Spinal cord (tissue), 9 donors: ENCODE measurements at regions not wholly inside any gene's neighbourhood (a gene's known extent, or its start where the extent isn't known, plus 50 kb on each side); places are given as distances from the start of the nearest gene placed in this dataset.
A peak's percentile ranks its signal among the peaks of the same experiment; 100 is the strongest.

Source experiments
- DNase-seq, 6 donors: peaks; one replicate each; pipeline versions ENCODE4 v3.0.0 to v3.0.0-alpha.2; 2013 to 2015; ENCODE audit warnings: low spot score in 6 of 6, low read depth in 4 of 6
- H3K27ac ChIP-seq: one replicate; pipeline ENCODE4 v1.5.1; 2013; ENCODE audit warnings: low read depth, low read length, control low read depth
- H3K27me3 ChIP-seq: one replicate; pipeline ENCODE4 v1.6.1; 2013; ENCODE audit warnings: low read length; ENCODE audit not compliant: control insufficient read depth, insufficient read depth
- H3K36me3 ChIP-seq: one replicate; pipeline ENCODE4 v1.6.1; 2013; ENCODE audit warnings: low read length; ENCODE audit not compliant: control insufficient read depth, insufficient read depth
- H3K4me1 ChIP-seq: one replicate; pipeline ENCODE4 v1.6.1; 2013; ENCODE audit warnings: low read length; ENCODE audit not compliant: control insufficient read depth, insufficient read depth
- H3K4me3 ChIP-seq: one replicate; pipeline ENCODE4 v1.5.1; 2013; ENCODE audit warnings: low read depth, low read length, control low read depth
- H3K9me3 ChIP-seq: one replicate; pipeline ENCODE4 v1.6.1; 2013; ENCODE audit warnings: low read length; ENCODE audit not compliant: control insufficient read depth, insufficient read depth
- WGBS: methylation state at CpG from one replicate; pipeline ENCODE4 v1.1.5; 2013; ENCODE audit warnings: missing lambda C conversion rate; ENCODE audit not compliant: insufficient coverage; 5-methylcytosine and 5-hydroxymethylcytosine counted together
- donor health status: healthy.

DNA sequence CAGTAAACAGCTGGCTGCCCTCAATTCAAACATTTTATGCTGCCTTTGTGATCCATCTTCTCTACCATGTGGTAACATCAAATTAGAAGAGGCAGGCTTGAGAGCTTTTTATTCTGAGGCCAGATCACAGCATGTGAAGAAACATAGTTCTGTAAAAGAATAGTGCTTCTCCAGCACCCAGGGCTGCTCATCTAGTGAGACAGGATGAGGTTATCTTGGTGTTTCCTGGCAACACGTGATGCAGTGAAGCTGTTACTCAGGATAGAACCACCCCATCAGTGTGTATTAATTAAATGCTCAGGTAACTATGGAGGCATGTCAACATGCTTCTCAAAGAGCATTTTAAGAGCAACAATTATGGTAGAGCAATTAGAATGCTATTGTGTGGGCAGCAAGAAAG lies 400.5 kb upstream of the ACO1 start:
- H3K4me1 ChIP-seq = no peaks in the 10 kb centered on the region
- H3K27me3 ChIP-seq = no peaks in the 10 kb centered on the region
- H3K9me3 ChIP-seq = peaks cover 3% of the 10 kb centered on the region
- no peaks in the 10 kb centered on the region for H3K36me3 ChIP-seq
- peak in 1 of 6 donors; percentile 72 for DNase-seq
- no peak overlapping the region for H3K27ac ChIP-seq
- WGBS = no CpG with 5 or more reads among the region's 1 CpG
- no peak overlapping the region for H3K4me3 ChIP-seq

DNA sequence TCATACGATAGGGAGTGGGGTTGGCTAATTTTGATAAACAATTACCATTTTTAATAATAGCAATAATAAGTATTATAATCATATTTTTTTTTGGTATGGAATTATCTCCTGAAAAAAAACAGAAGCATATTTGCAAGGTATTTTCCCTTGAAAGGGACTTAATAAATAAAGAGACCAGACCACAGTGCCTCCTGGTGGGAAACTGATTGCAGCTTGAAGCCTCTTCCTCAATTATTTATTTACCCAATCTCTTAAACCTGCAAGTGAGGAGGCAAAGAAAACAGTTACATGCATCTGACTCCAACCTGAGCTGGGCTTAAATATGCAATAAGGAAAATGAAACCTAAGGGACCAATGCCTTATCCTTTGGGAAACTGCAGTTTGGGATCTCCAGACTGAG lies 388.1 kb upstream of the ACO1 start:
- Histone ChIP-seq H3K4me1 (no peaks in the 10 kb centered on the region), H3K36me3 (no peaks in the 10 kb centered on the region), H3K9me3 (no peaks in the 10 kb centered on the region), H3K27me3 (no peaks in the 10 kb centered on the region), H3K27ac (no peak overlapping the region), H3K4me3 (no peak overlapping the region)
- no CpG with 5 or more reads among the region's 1 CpG for WGBS
- DNase-seq = no peak

DNA sequence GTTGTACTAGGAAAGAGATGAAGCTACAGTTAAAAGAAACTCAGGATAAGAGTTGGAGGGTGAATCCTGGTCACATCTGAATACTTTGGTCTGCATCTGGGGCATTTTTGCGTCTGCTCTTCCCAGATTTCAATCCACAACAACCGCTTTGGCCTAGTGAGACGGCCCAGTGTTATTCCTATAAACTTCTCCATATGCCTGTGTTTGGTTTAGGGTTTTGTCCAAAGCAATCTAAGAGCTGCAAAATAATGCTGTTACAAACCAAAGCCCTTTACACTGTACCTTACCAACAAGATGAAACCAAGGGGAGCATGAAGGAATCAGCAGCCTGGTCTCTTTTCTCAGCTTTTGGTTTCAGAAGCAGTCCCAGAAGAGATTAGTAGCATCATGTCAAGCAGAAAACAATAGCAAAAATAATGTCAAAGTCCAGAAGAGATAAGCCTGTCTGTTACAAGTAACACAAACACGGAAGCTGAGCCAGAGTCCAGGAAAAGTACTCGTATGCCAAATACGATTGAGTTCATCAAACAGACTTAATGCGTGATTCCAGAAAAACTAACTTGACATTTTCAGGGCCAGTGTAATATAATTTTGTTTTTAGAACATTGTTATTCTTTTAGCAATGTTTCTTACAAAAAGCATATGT lies 379.9 kb upstream of the ACO1 start:
- WGBS = no CpG with 5 or more reads among the region's 7 CpGs

DNA sequence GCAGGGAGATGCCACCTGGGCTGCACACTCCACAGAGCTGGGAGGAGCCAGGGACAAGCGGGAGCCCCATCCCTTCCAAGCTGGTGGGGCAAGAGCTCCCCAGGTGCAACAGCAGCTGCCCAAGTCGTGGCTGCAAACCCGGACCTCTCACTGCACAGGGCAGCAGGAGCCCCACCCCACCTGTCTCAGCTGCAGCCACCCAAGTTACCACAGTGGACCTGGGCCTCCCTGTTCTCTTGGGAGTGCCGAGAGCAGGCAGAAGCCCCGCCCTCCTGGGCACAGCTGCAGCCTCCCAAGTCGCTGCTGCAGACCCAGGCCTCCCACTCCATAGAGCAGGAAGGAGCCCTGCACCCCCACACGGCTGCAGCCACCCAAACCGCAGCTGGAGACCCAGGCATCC lies 374.1 kb upstream of the ACO1 start:
- Histone ChIP-seq H3K36me3 (no peaks in the 10 kb centered on the region), H3K9me3 (no peaks in the 10 kb centered on the region), H3K27me3 (no peaks in the 10 kb centered on the region), H3K27ac (no peak overlapping the region), H3K4me1 (no peaks in the 10 kb centered on the region), H3K4me3 (no peak overlapping the region)
- WGBS = 90% methylated on average over 8 of the region's 8 CpGs
- DNase-seq = no peak

More for the DNA sequence above, 379.9 kb upstream of the ACO1 start:
- Histone ChIP-seq H3K9me3 (no peaks in the 10 kb centered on the region), H3K4me3 (no peak overlapping the region), H3K4me1 (no peaks in the 10 kb centered on the region), H3K27ac (no peak overlapping the region), H3K27me3 (no peaks in the 10 kb centered on the region), H3K36me3 (no peaks in the 10 kb centered on the region)
- DNase-seq = no peak

DNA sequence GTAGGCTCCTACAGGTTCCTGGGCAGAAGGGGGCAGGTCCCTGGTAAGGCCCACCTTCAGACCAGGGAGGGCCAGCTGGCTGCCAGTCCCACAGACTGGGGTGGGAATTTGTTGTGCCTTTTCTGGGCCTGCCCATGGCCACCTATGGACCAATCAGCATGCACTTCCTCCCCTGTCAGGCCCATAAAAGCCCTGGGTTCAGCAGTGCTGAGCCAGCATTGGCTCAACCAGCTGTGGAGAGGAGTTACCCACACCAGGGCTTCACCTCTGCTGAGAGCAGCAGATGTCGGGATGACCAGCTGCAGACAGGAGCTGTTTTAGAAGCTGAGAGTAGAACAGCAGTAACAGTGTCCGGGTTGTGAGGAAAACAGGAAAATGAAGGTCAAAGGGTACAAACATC lies 373.4 kb upstream of the ACO1 start:
- no peaks in the 10 kb centered on the region for H3K36me3 ChIP-seq
- no peak for DNase-seq
- H3K4me1 ChIP-seq = no peaks in the 10 kb centered on the region
- H3K4me3 ChIP-seq = no peak overlapping the region
- no peaks in the 10 kb centered on the region for H3K9me3 ChIP-seq
- 85% methylated on average over 2 of the region's 2 CpGs for WGBS
- no peaks in the 10 kb centered on the region for H3K27me3 ChIP-seq
- no peak overlapping the region for H3K27ac ChIP-seq

DNA sequence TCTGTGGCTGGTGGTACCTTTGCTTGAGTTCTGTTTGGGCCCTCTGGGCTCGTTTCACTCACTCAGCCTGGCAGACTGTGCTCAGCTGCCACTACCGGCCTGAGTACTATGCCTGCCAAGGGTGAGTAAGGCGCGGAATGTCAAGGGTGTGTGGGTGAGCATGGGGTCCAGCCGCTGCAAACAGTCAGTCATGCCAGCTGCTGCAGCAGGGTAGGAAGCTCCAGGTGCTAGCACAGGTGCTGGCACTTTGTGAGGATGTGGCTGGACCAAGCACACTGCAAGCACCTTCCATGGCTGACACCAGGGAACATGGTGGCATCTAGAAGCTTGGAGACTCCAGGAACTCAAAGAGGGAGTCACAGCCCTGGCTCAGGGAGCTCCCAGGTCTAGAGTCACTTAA lies 368.6 kb upstream of the ACO1 start:
- 84% methylated on average over 5 of the region's 5 CpGs for WGBS
- DNase-seq = no peak
- Histone ChIP-seq H3K4me1 (no peaks in the 10 kb centered on the region), H3K36me3 (no peaks in the 10 kb centered on the region), H3K9me3 (no peaks in the 10 kb centered on the region), H3K27me3 (no peaks in the 10 kb centered on the region), H3K27ac (no peak overlapping the region), H3K4me3 (no peak overlapping the region)

DNA sequence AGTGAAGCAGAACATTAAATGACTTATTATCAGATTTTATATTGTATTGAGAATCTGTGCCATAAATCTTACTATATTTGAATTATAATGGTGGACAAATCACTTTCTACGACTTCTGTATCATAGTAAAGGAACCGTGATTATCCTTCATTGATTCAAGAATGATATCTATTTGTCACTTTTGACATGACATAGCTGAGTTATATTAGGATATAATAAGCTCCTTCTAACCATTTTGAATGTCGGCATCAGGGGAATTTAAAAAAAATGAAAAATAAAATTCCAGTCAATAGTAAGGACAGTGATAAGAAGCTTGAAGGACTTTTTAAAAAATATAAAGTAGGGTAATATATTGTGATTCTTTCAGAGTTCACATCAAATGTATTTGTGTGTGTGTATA lies 338.9 kb upstream of the ACO1 start:
- no CpG with 5 or more reads among the region's 3 CpGs for WGBS
- Histone ChIP-seq H3K4me3 (no peak overlapping the region), H3K9me3 (no peaks in the 10 kb centered on the region), H3K36me3 (no peaks in the 10 kb centered on the region), H3K27me3 (no peaks in the 10 kb centered on the region), H3K27ac (no peak overlapping the region), H3K4me1 (no peaks in the 10 kb centered on the region)
- DNase-seq = peak in 1 of 6 donors; percentile 12

DNA sequence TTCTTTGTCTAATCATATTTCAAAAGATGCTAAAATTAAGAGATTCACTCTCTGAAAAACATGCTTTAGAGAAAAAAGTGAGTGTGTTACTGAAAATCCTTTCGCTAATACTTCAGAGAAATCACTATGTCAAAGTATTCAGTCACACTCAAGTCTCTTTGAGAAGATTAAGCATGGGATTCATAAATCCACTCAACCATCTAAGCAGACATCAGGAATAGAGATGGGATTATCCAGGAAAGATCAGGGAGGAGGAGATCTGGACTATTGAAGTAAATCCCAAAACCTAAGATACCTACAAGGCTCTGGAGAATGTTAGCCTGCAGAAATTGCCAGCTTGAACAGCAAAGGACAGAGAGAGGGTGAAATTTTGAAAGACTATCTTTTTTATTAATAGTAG lies 317.2 kb upstream of the ACO1 start:
- H3K4me3 ChIP-seq = no peak overlapping the region
- no peak overlapping the region for H3K27ac ChIP-seq
- DNase-seq = no peak
- WGBS = no CpG with 5 or more reads among the region's 1 CpG
- no peaks in the 10 kb centered on the region for H3K27me3 ChIP-seq
- no peaks in the 10 kb centered on the region for H3K36me3 ChIP-seq
- no peaks in the 10 kb centered on the region for H3K4me1 ChIP-seq
- H3K9me3 ChIP-seq = no peaks in the 10 kb centered on the region

DNA sequence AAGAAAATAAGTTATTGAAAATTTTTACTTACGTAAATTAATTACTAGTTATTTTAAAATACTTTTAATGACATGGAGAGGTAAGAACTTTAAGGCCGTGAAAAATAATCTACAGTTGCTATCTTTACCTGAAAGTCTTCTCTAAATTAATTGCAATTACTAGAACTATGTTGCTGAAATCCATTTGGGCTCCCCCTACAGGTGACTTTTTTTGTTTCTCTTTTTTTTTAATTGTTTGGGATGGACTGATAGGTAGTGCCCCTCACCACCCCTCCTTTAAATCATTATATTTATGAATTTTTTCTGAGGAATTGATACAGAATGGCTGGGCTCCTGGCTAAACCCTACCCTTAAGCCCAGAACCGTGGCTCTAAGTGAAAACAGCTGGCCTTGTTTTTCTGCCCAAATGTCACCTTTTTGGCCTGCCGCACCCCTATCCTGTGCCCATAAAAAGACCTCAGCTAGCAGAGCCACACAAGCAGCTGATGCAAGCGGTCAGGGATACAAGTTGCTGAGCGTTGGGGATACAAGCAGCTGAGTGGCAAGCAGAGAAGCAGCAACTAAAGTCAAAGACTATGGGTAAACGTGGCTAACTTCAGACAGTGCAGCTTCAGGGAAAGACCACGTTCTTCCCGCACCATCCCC lies 315.2 kb upstream of the ACO1 start:
- DNase-seq = no peak
- no peaks in the 10 kb centered on the region for H3K4me1 ChIP-seq
- H3K27ac ChIP-seq = no peak overlapping the region
- no peaks in the 10 kb centered on the region for H3K9me3 ChIP-seq
- 74% methylated on average over 6 of the region's 9 CpGs for WGBS
- H3K27me3 ChIP-seq = no peaks in the 10 kb centered on the region
- no peaks in the 10 kb centered on the region for H3K36me3 ChIP-seq
- no peak overlapping the region for H3K4me3 ChIP-seq

DNA sequence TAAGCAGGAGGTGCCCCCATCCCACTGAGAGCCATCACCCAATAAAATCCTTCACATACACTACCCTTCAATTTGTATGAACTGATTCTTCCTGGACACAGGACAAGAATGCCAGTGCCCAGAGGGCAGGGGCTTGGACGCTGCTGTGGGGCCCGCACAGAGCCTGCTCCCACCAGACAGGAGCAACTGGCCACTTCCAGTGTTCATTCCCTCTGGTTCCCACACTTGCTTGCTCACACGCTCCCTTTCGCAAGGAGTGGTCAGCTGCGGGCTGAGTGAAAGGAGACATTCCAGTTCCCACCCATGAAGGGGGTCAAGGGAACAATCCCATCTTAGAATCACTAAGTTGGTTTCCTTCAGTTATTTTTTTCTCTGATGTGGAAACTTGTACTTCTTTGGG lies 314.5 kb upstream of the ACO1 start:
- no peaks in the 10 kb centered on the region for H3K4me1 ChIP-seq
- H3K27me3 ChIP-seq = no peaks in the 10 kb centered on the region
- no peak for DNase-seq
- no peaks in the 10 kb centered on the region for H3K9me3 ChIP-seq
- H3K36me3 ChIP-seq = no peaks in the 10 kb centered on the region
- H3K27ac ChIP-seq = no peak overlapping the region
- whole genome bisulfite sequencing = 95% methylated on average over 5 of the region's 5 CpGs
- no peak overlapping the region for H3K4me3 ChIP-seq
